DOHH2 (cell line): ENCODE measurements at regions not wholly inside any gene's neighbourhood (a gene's known extent, or its start where the extent isn't known, plus 50 kb on each side); places are given as distances from the start of the nearest gene placed in this dataset.

ENCODE experiments used
- H3F3A ChIP-seq: fragments of 200-600 bp; sonication (generic), shearing (Covaris generic); 2 replicates; pipeline ENCODE4 v1.6.0; 2016; ENCODE audit warnings: antibody characterized with exemption, mild to moderate bottlenecking; ENCODE audit not compliant: control insufficient read depth, insufficient read depth
- H3K27ac ChIP-seq: fragments of 200-600 bp; sonication (generic); 2 replicates; pipeline ENCODE4 v1.5.1; 2014; ENCODE audit warnings: low read depth, mild to moderate bottlenecking, low read length, moderate library complexity
- H3K27me3 ChIP-seq: fragments of 200-600 bp; sonication (generic); 2 replicates; pipeline ENCODE4 v1.6.1; 2014; ENCODE audit warnings: mild to moderate bottlenecking, low read length, mixed read lengths; ENCODE audit not compliant: control insufficient read depth
- H3K36me3 ChIP-seq: fragments of 200-600 bp; sonication (generic); 2 replicates; pipeline ENCODE4 v1.6.1; 2014; ENCODE audit warnings: mild to moderate bottlenecking, low read length, moderate library complexity, mixed read lengths; ENCODE audit not compliant: control insufficient read depth
- H3K4me1 ChIP-seq: fragments of 200-600 bp; sonication (generic); 2 replicates; pipeline ENCODE4 v1.6.1; 2014; ENCODE audit warnings: mild to moderate bottlenecking, low read length, mixed read lengths; ENCODE audit not compliant: control insufficient read depth
- H3K4me2 ChIP-seq: fragments of 200-600 bp; sonication (generic); 2 replicates; pipeline ENCODE4 v1.6.0; 2014; ENCODE audit warnings: mild to moderate bottlenecking, low read length, moderate library complexity
- H3K4me3 ChIP-seq: fragments of 200-600 bp; sonication (generic); 2 replicates; pipeline ENCODE4 v1.5.1; 2014; ENCODE audit warnings: mild to moderate bottlenecking, low read length, mixed read lengths
- H3K79me2 ChIP-seq: fragments of 200-600 bp; sonication (generic); 2 replicates; pipeline ENCODE4 v1.6.1; 2014; ENCODE audit warnings: mild to moderate bottlenecking, low read length, mixed read lengths; ENCODE audit not compliant: control insufficient read depth
- H3K9me2 ChIP-seq: fragments of 200-600 bp; sonication (generic); replicated peaks from 2 replicates; pipeline ENCODE4 v1.6.1; 2014; ENCODE audit warnings: mild to moderate bottlenecking, low read length, mixed read lengths; ENCODE audit not compliant: control insufficient read depth
- H3K9me3 ChIP-seq: fragments of 200-600 bp; sonication (generic); 2 replicates; pipeline ENCODE4 v1.6.1; 2014; ENCODE audit warnings: antibody characterized with exemption, low read length, mixed read lengths; ENCODE audit not compliant: control insufficient read depth, insufficient read depth
- H4K20me1 ChIP-seq: fragments of 200-600 bp; sonication (generic); 2 replicates; pipeline ENCODE4 v1.6.0; 2014; ENCODE audit warnings: low read depth, mild to moderate bottlenecking, antibody characterized with exemption, low read length, moderate library complexity; ENCODE audit not compliant: control insufficient read depth, insufficient read depth
- CTCF ChIP-seq: fragments of 200-600 bp; sonication (generic); IDR thresholded peaks from one replicate; pipeline ENCODE4 v1.5.1; 2014; ENCODE audit warnings: antibody characterized with exemption, mild to moderate bottlenecking, low read depth, low read length; ENCODE audit not compliant: poor library complexity, severe bottlenecking
- EZH2phosphoT487 ChIP-seq: fragments of 200-600 bp; sonication (generic); IDR thresholded peaks from 2 replicates; pipeline ENCODE4 v1.6.1; 2017; ENCODE audit warnings: borderline replicate concordance, mild to moderate bottlenecking, antibody characterized with exemption, low read length, moderate library complexity, mixed read lengths

- H3K79me2 ChIP-seq, result no peaks in the 10 kb centered on the region
- H3K4me2 ChIP-seq, result no peak overlapping the region
- H3K4me1 ChIP-seq, result no peaks in the 10 kb centered on the region
- H3K36me3 ChIP-seq, result no peaks in the 10 kb centered on the region
- TF ChIP-seq CTCF, result no peak
- no peak for TF ChIP-seq EZH2phosphoT487
- no peaks in the 10 kb centered on the region for H3F3A ChIP-seq
- no peak overlapping the region for H3K4me3 ChIP-seq
- H3K27me3 ChIP-seq, result no peaks in the 10 kb centered on the region
- no peaks in the 10 kb centered on the region for H3K9me2 ChIP-seq
- no peak overlapping the region for H3K27ac ChIP-seq
- H3K9me3 ChIP-seq, result no peaks in the 10 kb centered on the region
- H4K20me1 ChIP-seq, result no peaks in the 10 kb centered on the region
Observed at GRCh38 chr2:16141641-16141921, 201.2 kb downstream of the MYCN start.

- H3K9me2 ChIP-seq, result no peaks in the 10 kb centered on the region
- H3F3A ChIP-seq, result no peaks in the 10 kb centered on the region
- H3K36me3 ChIP-seq, result no peaks in the 10 kb centered on the region
- no peaks in the 10 kb centered on the region for H3K79me2 ChIP-seq
- H4K20me1 ChIP-seq, result no peaks in the 10 kb centered on the region
- H3K9me3 ChIP-seq, result no peaks in the 10 kb centered on the region
- no peaks in the 10 kb centered on the region for H3K27me3 ChIP-seq
- no peak overlapping the region for H3K4me3 ChIP-seq
- no peaks in the 10 kb centered on the region for H3K4me1 ChIP-seq
- no peak overlapping the region for H3K4me2 ChIP-seq
- TF ChIP-seq EZH2phosphoT487, result no peak
- TF ChIP-seq CTCF, result no peak
- H3K27ac ChIP-seq, result no peak overlapping the region
Observed at GRCh38 chr2:16140771-16141640, 200.7 kb downstream of the MYCN start.

- Histone ChIP-seq H3K4me2 (no peak overlapping the region), H3K9me2 (no peaks in the 10 kb centered on the region), H3F3A (no peaks in the 10 kb centered on the region), H3K27me3 (no peaks in the 10 kb centered on the region), H3K79me2 (no peaks in the 10 kb centered on the region), H3K4me3 (no peak overlapping the region), H3K9me3 (no peaks in the 10 kb centered on the region), H4K20me1 (no peaks in the 10 kb centered on the region), H3K36me3 (no peaks in the 10 kb centered on the region), H3K27ac (no peak overlapping the region), H3K4me1 (no peaks in the 10 kb centered on the region)
- no peak for TF ChIP-seq EZH2phosphoT487
Observed at GRCh38 chr2:16139663-16140615, 199.6 kb downstream of the MYCN start.
